Fibroblast of lung (primary cell): ENCODE measurements at regions not wholly inside any gene's neighbourhood (a gene's known extent, or its start where the extent isn't known, plus 50 kb on each side); places are given as distances from the start of the nearest gene placed in this dataset.
"Not testable (repeated sequence)": the region's sequence is repeated elsewhere in the genome, so short reads cannot be mapped to it uniquely, and the experiment has no call there.

Experiments
- EZH2 ChIP-seq: IDR thresholded peaks from 2 replicates; pipeline ENCODE4 v1.5.1; 2012; ENCODE audit warnings: low read length, control low read depth, mild to moderate bottlenecking; ENCODE audit errors: missing control alignments
- TF ChIP-seq, protein P1 (sequence below), 2 donors: IDR thresholded peaks in 1 of 2; conservative IDR thresholded peaks in 1 of 2; 1 replicate in 1 of 2; 2 replicates in 1 of 2; pipeline ENCODE4 v1.5.1; 2011 to 2012; ENCODE audit warnings: low read length in 2 of 2, control low read depth in 1 of 2, inconsistent platforms in 1 of 2, low read depth in 1 of 2, mild to moderate bottlenecking in 1 of 2

DNA sequence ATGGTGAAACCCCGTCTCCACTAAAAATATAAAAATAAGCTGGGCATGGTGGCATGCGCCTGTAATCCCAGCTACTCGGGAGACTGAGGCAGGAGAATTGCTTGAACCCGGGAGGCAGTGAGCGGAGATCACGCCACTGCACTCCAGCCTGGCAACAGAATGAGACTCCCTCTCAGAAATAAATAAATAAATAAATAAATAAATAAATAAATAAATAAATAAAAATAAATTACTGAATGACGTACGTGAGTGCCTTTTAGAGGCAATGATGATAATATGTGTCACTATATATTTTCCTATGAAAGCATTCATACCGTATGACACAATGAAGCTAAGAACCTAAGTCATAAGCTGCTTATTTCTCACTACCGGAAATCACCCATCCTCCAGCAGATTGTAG, 847.5 kb downstream of the PCDH11X start:
- TF ChIP-seq, protein P1, sequence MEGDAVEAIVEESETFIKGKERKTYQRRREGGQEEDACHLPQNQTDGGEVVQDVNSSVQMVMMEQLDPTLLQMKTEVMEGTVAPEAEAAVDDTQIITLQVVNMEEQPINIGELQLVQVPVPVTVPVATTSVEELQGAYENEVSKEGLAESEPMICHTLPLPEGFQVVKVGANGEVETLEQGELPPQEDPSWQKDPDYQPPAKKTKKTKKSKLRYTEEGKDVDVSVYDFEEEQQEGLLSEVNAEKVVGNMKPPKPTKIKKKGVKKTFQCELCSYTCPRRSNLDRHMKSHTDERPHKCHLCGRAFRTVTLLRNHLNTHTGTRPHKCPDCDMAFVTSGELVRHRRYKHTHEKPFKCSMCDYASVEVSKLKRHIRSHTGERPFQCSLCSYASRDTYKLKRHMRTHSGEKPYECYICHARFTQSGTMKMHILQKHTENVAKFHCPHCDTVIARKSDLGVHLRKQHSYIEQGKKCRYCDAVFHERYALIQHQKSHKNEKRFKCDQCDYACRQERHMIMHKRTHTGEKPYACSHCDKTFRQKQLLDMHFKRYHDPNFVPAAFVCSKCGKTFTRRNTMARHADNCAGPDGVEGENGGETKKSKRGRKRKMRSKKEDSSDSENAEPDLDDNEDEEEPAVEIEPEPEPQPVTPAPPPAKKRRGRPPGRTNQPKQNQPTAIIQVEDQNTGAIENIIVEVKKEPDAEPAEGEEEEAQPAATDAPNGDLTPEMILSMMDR (conservative IDR thresholded peaks at IDR 0.05 in 1 of 2, IDR thresholded peaks at IDR 0.05 in 1 of 2; ENCODE audit: low read depth in 1 of 2, low read length in 2 of 2), result not testable (repeated sequence)
- TF ChIP-seq EZH2, result not testable (repeated sequence)
